Left lung (tissue), 4 donors: ENCODE measurements at regions not wholly inside any gene's neighbourhood (a gene's known extent, or its start where the extent isn't known, plus 50 kb on each side); places are given as distances from the start of the nearest gene placed in this dataset.

ENCODE experiments used
- ATAC-seq: fragments of 200-7000 bp; cut with Tn5 transposase; one replicate; pipeline ENCODE4 v1.9.1; 2020; ENCODE audit warnings: moderate library complexity
- DNase-seq, 4 donors: peaks; one replicate each; pipeline ENCODE4 v3.0.0-alpha.2; 2013 to 2020
- H3K27ac ChIP-seq, 2 donors: fragments of 200-600 bp; sonication (generic) in 1 of 2; one replicate each; pipeline versions ENCODE4 v1.5.0 to v1.8.0; 2020 to 2021
- H3K27me3 ChIP-seq, 2 donors: fragments of 200-600 bp; sonication (generic) in 1 of 2; one replicate each; pipeline versions ENCODE4 v1.5.0 to v1.8.0; 2020 to 2021
- H3K36me3 ChIP-seq, 2 donors: fragments of 200-600 bp; sonication (generic) in 1 of 2; one replicate each; pipeline versions ENCODE4 v1.5.0 to v1.8.0; 2020 to 2021
- H3K4me1 ChIP-seq, 2 donors: fragments of 200-600 bp; one replicate each; pipeline ENCODE4 v1.8.0; 2021
- H3K4me3 ChIP-seq, 2 donors: fragments of 200-600 bp; sonication (generic) in 1 of 2; one replicate each; pipeline versions ENCODE4 v1.5.0 to v1.8.0; 2020 to 2021; ENCODE audit warnings: mild to moderate bottlenecking in 1 of 2
- H3K9me3 ChIP-seq, 2 donors: fragments of 200-600 bp; sonication (generic) in 1 of 2; one replicate each; pipeline versions ENCODE4 v1.5.0 to v1.8.0; 2020 to 2021
- CTCF ChIP-seq, 2 donors: fragments of 200-600 bp; sonication (generic) in 1 of 2; IDR thresholded peaks; one replicate each; pipeline versions ENCODE4 v1.5.0 to v1.8.0; 2021; ENCODE audit warnings: antibody characterized with exemption in 2 of 2
- intact Hi-C, 2 donors: fragments of 100-400 bp; cut with DNase I; formaldehyde crosslinking; loops; one replicate each; pipeline versions ENCODE4 v1.11.2 to v1.14.2; 2022
- donor health status: DM: no; HTN: yes; CAD: no.
- donor health status: DM: no; HTN: no; CAD: no.

DNA sequence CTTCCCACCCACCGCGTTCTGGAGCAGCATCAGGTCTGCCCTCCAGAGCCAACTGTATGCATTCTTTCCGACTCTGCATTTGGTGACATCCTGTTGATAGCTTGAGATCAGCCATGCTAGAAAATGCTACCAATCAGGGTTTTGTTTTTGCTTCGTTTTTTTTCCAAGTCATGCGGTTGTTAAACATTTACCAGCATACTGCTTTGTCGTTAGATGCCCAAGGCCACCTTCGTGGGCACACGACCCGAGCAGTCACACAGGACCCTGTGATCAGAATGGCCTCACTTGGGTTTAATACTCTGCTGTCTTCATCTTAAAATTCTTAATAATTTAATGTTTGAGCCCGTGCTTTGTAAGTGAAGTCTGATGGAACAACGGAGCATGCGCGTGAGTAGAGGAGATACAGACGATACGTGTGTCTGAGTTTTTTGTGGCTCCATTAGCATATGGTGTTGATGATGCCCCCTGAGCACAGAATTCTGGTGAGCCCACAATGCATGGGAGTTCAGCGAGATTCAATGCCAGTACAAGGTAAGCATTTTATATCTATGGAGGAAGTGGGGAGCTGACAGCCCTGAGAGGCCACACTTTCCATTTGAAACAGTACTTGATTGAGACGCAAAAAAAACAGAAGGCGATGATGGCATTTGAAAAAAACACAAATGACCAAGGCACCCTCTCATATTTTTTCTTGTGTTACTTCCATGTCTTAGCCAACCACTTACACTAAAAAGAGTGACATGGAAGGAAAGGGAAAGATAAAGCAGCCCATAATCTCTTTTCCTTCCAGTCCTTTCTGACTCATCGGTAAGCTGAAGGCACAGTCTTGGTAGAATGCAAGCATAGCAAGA lies 323.6 kb downstream of the BCOR start:
- no peak overlapping the region for H3K4me3 ChIP-seq
- no peaks in the 10 kb centered on the region for H3K9me3 ChIP-seq
- H3K4me1 ChIP-seq, result no peaks in the 10 kb centered on the region
- no peak for TF ChIP-seq CTCF (IDR thresholded peaks at IDR 0.05)
- ATAC-seq (no peak), DNase-seq (no peak)
- peaks cover 0 to 5% of the 10 kb centered on the region in 2 donors for H3K27me3 ChIP-seq
- intact Hi-C loops, result no loop called here
- H3K27ac ChIP-seq, result no peak overlapping the region
- H3K36me3 ChIP-seq, result no peaks in the 10 kb centered on the region

- Histone ChIP-seq H3K27me3 (peaks cover 0 to 5% of the 10 kb centered on the region in 2 donors), H3K4me1 (no peaks in the 10 kb centered on the region), H3K4me3 (no peak overlapping the region), H3K9me3 (no peaks in the 10 kb centered on the region), H3K27ac (no peak overlapping the region), H3K36me3 (no peaks in the 10 kb centered on the region)
- DNase-seq, result no peak
- no peak for ATAC-seq
- intact Hi-C loops, result no loop called here
- TF ChIP-seq CTCF (IDR thresholded peaks at IDR 0.05), result no peak
These were observed 322.9 kb downstream of the BCOR start for GRCh38 chrX:39774774-39775328.

- Histone ChIP-seq H3K4me1 (no peaks in the 10 kb centered on the region), H3K27me3 (peaks cover 0 to 5% of the 10 kb centered on the region in 2 donors), H3K9me3 (no peaks in the 10 kb centered on the region), H3K36me3 (no peaks in the 10 kb centered on the region), H3K27ac (no peak overlapping the region), H3K4me3 (no peak overlapping the region)
- ATAC-seq (no peak), DNase-seq (no peak)
- TF ChIP-seq CTCF (IDR thresholded peaks at IDR 0.05), result no peak
- intact Hi-C loops, result no loop called here
These were observed 320.1 kb downstream of the BCOR start for GRCh38 chrX:39777623-39778025.

DNA sequence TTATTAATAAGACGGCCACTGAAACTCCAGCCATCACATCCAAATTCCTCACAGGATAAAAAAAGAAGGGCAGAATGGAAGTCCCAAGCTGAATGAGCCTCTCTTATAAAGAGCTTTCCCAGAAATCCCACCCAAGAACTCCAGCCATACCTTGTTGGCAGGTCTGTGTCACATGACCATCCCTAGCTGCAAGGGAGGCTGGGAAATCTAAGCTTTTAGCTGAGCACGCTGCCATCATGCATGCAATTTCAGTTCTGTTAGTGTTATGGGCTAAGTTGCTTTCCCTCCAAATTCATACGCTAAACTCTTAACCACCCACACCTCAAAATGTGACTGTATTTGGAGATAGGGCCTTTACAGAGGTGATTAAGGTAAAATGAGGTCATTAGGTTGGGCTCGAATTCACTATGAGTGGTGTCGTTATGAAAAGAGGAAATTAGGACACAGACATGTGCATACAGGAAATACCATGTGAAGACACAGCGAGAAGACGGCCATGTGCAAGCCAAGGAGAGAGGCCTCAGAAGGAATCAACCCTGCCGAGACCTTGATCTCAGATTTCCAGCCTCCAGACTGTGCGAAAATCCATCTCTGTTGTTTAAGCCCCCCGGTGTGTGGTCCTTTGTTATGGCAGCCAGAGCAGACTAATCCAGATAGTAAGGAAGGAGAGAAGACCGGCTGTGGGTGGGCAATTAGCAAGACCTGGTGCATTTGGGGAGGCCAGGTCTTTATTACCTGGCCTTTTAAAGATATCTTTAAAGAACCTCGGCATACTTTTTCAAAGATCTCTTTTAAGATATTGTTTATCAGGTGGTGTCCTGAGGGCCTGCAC lies 317.6 kb downstream of the BCOR start:
- no peaks in the 10 kb centered on the region for H3K36me3 ChIP-seq
- intact Hi-C loops, result no loop called here
- no peaks in the 10 kb centered on the region for H3K27me3 ChIP-seq
- DNase-seq, result no peak
- no peak overlapping the region for H3K4me3 ChIP-seq
- ATAC-seq, result no peak
- TF ChIP-seq CTCF (IDR thresholded peaks at IDR 0.05), result no peak
- no peak overlapping the region for H3K27ac ChIP-seq
- no peaks in the 10 kb centered on the region for H3K4me1 ChIP-seq
- no peaks in the 10 kb centered on the region for H3K9me3 ChIP-seq

DNA sequence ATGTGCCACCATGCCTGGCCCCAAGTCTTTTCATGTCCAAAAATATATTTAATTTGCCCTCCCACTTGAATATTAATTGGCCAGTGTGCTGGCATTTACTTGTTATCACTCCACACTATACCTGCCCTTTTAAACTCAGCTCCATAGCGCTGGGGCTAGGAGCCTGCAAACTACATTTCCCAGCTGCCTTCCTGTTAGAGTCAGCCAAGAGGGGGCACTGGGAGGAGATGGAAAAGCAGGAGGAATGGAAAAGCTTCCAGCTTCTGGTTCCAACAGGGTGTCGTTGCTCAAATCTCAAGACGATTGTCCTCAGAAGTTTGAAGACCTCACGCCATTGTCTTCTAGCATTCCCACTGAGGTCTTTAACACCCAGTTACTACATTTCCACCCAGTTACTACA lies 315.5 kb downstream of the BCOR start:
- Histone ChIP-seq H3K27me3 (no peaks in the 10 kb centered on the region), H3K36me3 (no peaks in the 10 kb centered on the region), H3K27ac (no peak overlapping the region), H3K9me3 (no peaks in the 10 kb centered on the region), H3K4me3 (no peak overlapping the region), H3K4me1 (no peaks in the 10 kb centered on the region)
- ATAC-seq (no peak), DNase-seq (no peak)
- intact Hi-C loops, result no loop called here
- no peak for TF ChIP-seq CTCF (IDR thresholded peaks at IDR 0.05)
